ENCODE measurements at regions not wholly inside any gene's neighbourhood (a gene's known extent, or its start where the extent isn't known, plus 50 kb on each side); places are given as distances from the start of the nearest gene placed in this dataset.

DNA sequence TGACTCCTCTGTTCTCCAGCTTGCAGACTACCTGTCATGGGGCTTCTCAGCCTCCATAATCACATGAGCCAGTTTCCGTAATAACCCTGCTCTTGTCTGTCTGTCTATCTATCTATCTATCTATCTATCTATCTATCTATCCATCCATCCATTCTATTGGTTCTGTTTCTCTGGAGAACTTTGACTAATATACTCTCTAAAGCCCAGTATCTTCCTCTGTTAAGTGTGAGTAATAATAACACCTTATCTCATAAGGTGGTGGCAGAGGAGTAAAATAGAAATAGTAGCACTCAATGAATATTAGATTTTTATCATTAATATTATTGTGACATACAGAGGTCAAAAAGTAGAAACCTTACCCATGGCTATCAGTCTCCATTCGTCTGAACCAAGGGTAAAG lies 177.9 kb upstream of the PGRMC2 start:
- Mint-ChIP-seq H3K27ac (ENCODE audit: unreplicated experiment) (no peak overlapping the region), H3K9me3 (ENCODE audit: unreplicated experiment) (no peaks in the 10 kb centered on the region), H3K4me3 (ENCODE audit: unreplicated experiment) (no peak overlapping the region), H3K27me3 (ENCODE audit: unreplicated experiment) (no peaks in the 10 kb centered on the region), H3K4me1 (ENCODE audit: unreplicated experiment) (peaks cover 12% of the 10 kb centered on the region), H3K36me3 (ENCODE audit: unreplicated experiment) (no peaks in the 10 kb centered on the region)
- TF ChIP-seq, protein P1, sequence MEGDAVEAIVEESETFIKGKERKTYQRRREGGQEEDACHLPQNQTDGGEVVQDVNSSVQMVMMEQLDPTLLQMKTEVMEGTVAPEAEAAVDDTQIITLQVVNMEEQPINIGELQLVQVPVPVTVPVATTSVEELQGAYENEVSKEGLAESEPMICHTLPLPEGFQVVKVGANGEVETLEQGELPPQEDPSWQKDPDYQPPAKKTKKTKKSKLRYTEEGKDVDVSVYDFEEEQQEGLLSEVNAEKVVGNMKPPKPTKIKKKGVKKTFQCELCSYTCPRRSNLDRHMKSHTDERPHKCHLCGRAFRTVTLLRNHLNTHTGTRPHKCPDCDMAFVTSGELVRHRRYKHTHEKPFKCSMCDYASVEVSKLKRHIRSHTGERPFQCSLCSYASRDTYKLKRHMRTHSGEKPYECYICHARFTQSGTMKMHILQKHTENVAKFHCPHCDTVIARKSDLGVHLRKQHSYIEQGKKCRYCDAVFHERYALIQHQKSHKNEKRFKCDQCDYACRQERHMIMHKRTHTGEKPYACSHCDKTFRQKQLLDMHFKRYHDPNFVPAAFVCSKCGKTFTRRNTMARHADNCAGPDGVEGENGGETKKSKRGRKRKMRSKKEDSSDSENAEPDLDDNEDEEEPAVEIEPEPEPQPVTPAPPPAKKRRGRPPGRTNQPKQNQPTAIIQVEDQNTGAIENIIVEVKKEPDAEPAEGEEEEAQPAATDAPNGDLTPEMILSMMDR (IDR thresholded peaks at IDR 0.05), result no peak
- no peak for DNase-seq (ENCODE audit: extremely low spot score, unreplicated experiment)

DNA sequence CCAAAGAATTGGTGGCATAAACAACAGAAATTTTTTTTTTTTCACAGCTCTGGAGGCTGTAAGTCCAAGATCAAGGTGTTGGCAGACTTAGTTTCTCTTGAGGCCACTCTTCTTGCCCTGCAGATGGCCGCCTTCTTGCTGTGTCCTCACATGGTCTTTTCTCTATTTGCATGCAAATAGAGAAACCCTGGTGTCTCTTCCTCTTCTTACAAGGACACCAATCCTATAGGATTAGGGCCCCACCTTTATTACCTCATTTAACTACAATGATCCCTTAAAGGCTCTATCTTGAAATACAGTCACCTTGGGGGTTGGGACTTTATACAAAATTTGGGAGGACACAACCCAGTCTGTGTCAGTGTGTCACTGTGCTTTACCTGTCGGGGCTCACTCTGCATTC lies 175.4 kb upstream of the PGRMC2 start:
- Mint-ChIP-seq H3K27me3 (ENCODE audit: unreplicated experiment) (no peaks in the 10 kb centered on the region), H3K4me1 (ENCODE audit: unreplicated experiment) (peaks cover 5% of the 10 kb centered on the region), H3K4me3 (ENCODE audit: unreplicated experiment) (no peak overlapping the region), H3K9me3 (ENCODE audit: unreplicated experiment) (no peaks in the 10 kb centered on the region), H3K36me3 (ENCODE audit: unreplicated experiment) (no peaks in the 10 kb centered on the region), H3K27ac (ENCODE audit: unreplicated experiment) (no peak overlapping the region)
- TF ChIP-seq, protein P1 (IDR thresholded peaks at IDR 0.05), result no peak
- no peak for DNase-seq (ENCODE audit: extremely low spot score, unreplicated experiment)

DNA sequence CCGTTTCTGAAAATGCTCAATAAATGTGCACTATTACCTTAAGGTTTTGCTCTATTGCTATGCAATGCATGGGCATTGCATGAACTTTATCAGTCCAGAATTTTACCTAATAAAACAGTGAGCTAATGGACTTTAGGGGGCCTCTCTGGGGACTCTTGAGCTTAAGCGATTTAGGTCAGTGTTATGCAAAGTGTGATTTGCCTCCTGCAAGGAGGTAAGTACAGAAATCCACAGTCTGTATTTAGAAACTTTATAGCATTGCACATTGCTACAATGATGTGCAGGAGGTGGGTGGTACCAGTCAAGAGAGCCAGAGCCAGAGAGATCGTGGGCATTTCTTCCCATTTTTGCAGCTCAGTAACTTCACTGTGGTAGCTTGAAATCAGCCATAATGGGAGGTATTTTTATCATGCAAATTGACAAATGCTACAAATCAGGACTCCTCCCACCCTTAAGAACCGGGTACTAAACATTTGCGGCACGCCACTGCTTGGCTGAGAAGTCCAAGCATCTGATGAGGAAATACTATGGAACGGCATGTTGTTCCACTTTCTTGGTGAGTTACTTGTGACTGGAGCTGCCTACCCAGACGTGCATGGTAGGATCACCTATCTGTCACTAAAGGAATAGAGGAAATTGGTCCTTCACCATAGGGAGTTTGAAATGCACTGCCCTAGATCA lies 174.6 kb upstream of the PGRMC2 start:
- Mint-ChIP-seq H3K27me3 (ENCODE audit: unreplicated experiment) (no peaks in the 10 kb centered on the region), H3K36me3 (ENCODE audit: unreplicated experiment) (no peaks in the 10 kb centered on the region), H3K9me3 (ENCODE audit: unreplicated experiment) (no peaks in the 10 kb centered on the region), H3K27ac (ENCODE audit: unreplicated experiment) (no peak overlapping the region), H3K4me1 (ENCODE audit: unreplicated experiment) (peaks cover 4% of the 10 kb centered on the region), H3K4me3 (ENCODE audit: unreplicated experiment) (no peak overlapping the region)
- DNase-seq (ENCODE audit: extremely low spot score, unreplicated experiment), result no peak
- TF ChIP-seq, protein P1 (IDR thresholded peaks at IDR 0.05), result no peak

DNA sequence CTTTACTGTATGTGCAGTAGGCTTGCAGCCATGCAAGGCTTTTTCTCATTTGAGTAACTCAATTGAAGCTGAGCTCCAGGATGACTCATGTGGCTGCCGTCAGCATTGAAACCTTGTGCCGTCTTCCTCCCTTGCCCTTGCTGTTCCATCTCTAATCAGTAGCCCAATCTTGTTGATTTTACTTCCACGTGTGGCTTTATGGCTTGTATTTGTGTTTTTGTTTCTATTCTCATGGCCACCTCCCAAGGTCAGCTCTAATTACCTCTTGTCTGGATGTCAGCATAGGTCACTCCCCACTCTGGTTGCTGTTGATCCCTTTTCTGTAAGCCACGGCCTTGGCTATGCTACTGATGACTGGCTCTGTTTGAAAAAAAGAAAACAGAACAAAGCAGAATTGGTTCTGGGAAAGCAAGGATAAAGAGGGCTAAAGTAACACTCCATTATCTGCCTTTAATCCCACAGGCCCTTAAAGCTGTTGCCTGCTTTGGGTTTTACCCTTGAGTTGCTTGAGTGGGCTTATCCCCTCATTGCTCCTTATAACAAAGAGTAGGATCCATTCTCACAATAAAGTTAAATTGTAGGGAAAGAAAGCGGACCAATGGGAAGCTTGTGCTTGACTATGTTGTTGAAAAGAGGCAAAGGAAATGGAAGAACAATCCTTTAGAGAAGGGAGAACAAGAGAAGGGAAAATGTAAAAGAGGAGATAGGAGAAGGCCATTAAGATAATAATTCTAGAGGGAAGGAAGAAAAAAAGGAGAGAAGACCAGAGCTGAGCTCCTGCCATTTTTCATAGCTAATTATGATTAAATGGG lies 173.9 kb upstream of the PGRMC2 start:
- TF ChIP-seq, protein P1 (IDR thresholded peaks at IDR 0.05), result no peak
- Mint-ChIP-seq H3K27ac (ENCODE audit: unreplicated experiment) (no peak overlapping the region), H3K36me3 (ENCODE audit: unreplicated experiment) (no peaks in the 10 kb centered on the region), H3K4me3 (ENCODE audit: unreplicated experiment) (no peak overlapping the region), H3K4me1 (ENCODE audit: unreplicated experiment) (no peaks in the 10 kb centered on the region), H3K27me3 (ENCODE audit: unreplicated experiment) (no peaks in the 10 kb centered on the region), H3K9me3 (ENCODE audit: unreplicated experiment) (no peaks in the 10 kb centered on the region)
- DNase-seq (ENCODE audit: extremely low spot score, unreplicated experiment), result no peak

DNA sequence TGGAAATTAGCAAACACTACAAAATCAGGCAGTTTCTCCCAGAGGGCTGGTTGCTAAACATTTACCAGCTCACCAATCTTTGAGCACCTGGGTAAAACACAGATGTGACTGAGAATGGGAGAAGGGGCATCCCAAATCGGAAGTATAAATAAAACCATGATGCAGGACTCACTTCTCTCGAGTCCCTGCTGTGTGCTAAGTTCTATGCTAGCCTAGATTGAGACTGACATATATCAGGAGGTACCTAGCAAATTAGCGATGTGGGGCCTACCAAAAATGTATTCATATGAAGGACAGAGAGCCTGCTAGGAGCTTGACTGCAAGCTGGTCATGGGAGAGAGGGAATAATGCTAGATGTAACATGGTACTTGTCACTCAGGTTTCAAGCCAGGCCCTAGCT lies 171.9 kb upstream of the PGRMC2 start:
- no peak overlapping the region for H3K27ac Mint-ChIP-seq (ENCODE audit: unreplicated experiment)
- DNase-seq (ENCODE audit: extremely low spot score, unreplicated experiment), result no peak
- no peaks in the 10 kb centered on the region for H3K36me3 Mint-ChIP-seq (ENCODE audit: unreplicated experiment)

More for the DNA sequence above, 171.9 kb upstream of the PGRMC2 start:
- Mint-ChIP-seq H3K4me3 (ENCODE audit: unreplicated experiment) (no peak overlapping the region), H3K9me3 (ENCODE audit: unreplicated experiment) (no peaks in the 10 kb centered on the region), H3K4me1 (ENCODE audit: unreplicated experiment) (peaks cover 5% of the 10 kb centered on the region), H3K27me3 (ENCODE audit: unreplicated experiment) (no peaks in the 10 kb centered on the region)
- TF ChIP-seq, protein P1 (IDR thresholded peaks at IDR 0.05), result no peak
